LoVo (cell line): ENCODE measurements at regions not wholly inside any gene's neighbourhood (a gene's known extent, or its start where the extent isn't known, plus 50 kb on each side); places are given as distances from the start of the nearest gene placed in this dataset.
"Not testable (repeated sequence)": the region's sequence is repeated elsewhere in the genome, so short reads cannot be mapped to it uniquely, and the experiment has no call there.

Experiments used
- DNase-seq: peaks from one replicate; pipeline ENCODE4 v3.0.0-alpha.2; 2016; ENCODE audit warnings: low spot score

- no peak for DNase-seq
Observed at GRCh38 chr7:51451751-51452476, 135.3 kb upstream of the COBL start.

- DNase-seq, result no peak
Observed at GRCh38 chr7:51450541-51450940, 133.9 kb upstream of the COBL start.

DNA sequence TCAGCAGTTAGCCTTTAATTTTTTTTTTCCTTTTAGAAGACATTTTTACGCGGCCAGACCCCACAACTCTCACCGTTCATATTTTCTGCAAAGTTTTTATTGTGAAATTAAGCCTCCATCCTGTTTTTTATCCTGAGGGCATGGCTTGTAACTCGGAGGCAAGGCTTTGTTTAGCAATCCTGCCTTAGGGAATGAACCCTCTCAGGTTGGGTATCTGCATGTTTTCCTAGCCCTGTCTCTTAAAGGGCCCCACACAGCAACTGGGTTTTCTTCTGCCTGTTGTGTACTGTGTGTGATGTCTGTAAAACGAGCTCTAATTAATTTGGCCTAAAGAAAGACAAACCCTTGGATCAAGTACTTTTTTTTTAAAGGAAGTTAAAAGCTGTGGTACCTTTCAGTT lies 130.2 kb upstream of the COBL start:
- no peak for DNase-seq

- DNase-seq, result no peak
Observed at GRCh38 chr7:51446356-51446755, 129.7 kb upstream of the COBL start.

GRCh38 chr7:51444936-51445335 lies 128.3 kb upstream of the COBL start:
- no peak for DNase-seq

GRCh38 chr7:51430480-51431086 lies 114.0 kb upstream of the COBL start:
- peak; percentile 63 for DNase-seq

DNA sequence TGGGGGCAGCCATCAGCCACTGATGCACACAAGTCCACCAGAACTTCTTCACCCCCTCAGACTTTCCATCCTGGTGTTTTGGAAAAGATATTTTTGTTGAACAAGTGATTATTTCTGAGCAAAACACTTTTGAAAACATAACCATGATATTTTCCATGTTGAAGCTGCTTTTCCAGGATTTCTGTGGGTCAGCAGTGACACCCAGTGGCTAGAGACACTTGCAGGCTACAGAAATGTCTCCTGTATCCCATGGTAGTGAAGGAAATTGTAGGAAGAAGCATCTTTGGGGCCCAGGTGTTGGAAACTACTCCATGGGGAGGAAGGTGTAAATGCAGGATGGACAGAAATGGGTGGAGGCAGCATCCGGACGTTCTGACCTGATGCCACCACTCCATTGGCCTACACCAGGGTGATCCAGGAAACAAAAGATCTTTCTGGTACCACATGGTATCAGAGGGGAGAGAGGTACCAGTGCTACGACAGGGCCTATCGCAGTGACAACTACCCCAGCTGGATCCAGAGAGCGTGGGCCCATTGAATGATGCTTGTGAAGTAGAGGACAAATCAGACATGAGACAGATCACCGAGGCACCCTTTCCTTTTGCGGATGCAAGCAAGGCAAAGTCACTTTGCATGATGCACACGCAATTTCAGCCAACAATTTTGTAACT lies 111.7 kb upstream of the COBL start:
- DNase-seq, result no peak

- DNase-seq, result no peak
Observed at GRCh38 chr7:51426163-51426562, 109.6 kb upstream of the COBL start.

DNA sequence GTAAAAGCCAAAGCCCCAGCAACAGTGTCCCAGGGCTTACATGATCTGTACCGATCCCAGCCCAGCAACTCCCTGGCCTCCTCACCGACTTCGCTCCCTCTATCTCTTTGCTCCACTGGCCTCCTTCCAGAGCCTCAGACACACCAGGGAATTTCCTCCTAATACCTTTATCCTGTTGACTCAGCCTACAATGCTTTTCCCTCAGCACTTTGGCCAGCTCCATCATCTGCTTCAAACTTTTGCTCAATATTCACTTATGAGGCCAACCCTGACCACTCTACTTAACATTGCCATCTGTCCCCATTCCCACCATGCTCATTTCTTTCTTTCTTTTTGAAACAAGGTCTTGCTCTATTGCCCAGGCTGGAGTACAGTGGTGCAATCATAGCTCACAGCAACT lies 93.3 kb upstream of the COBL start:
- not testable (repeated sequence) for DNase-seq

DNA sequence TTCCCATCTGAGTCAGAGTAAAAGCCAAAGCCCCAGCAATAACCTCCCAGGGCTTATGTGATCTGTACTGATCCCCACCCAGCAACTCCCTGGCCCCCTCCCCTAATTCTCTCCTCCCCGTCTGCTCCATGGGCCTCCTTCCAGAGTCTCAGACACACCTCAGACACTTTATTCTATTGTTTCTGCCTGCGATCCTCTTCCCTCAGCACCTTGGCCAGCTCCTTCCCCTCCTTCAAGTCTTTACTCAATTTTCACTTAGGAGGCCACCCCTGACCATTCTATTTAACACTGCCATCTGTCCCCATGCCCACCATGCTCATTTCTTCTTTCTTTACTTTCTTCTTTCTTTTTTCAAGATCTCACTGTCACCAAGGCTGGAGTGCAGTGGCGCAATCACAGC lies 81.0 kb upstream of the COBL start:
- not testable (repeated sequence) for DNase-seq

GRCh38 chr7:51393003-51393402 lies 76.4 kb upstream of the COBL start:
- DNase-seq, result not testable (repeated sequence)

GRCh38 chr7:51389952-51390351 lies 73.3 kb upstream of the COBL start:
- not testable (repeated sequence) for DNase-seq

DNA sequence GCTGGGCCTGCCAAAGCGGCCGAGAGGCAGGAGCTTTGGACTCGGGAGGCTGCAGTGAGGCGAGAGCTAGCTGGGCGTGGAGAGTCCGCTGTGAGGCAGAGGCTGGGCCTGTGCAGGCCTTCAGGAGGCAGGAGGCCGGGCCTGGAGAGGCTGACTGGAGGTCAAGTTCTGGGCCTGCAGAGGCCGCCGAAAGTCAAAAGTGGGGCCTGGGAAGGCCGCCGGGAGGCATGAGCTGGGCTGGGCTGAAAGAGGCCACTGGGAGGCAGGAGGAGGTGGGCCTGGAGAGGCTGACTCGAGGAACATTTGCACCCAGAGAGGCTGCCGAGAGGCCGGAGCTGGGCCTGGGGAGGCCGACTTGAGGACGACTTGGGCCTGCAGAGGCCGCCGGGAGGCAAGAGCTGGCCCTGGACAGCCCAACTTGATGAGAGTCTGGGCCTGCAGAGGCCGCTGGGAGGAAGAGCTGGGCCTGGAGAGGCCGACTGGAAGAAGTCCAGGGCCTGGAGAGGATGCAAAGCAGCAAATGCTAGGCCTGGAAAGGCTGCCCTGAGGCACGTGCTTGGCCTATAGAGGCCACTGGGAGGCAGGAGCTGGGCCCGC lies 72.7 kb upstream of the COBL start:
- DNase-seq, result not testable (repeated sequence)

DNA sequence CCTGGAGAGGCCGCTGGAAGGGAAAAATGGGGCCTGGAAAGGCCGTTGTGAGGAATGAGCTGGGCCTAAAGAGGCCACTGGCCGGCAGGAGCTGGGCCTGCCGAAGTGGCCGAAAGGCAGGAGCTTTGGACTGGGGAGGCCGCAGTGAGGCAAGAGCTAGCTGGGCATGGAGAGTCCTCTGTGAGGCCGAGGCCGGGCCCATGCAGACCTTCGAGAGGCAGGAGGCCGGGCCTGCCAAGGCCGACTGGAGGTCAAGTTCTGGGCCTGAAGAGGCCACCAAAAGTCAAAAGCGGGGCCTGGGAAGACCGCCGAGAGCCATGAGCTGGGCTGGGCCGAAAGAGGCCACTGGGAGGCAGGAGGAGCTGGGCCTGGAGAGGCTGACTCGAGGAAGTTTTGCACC lies 71.6 kb upstream of the COBL start:
- DNase-seq, result not testable (repeated sequence)

GRCh38 chr7:51386806-51387568 lies 70.4 kb upstream of the COBL start:
- DNase-seq, result not testable (repeated sequence)

GRCh38 chr7:51386184-51386583 lies 69.6 kb upstream of the COBL start:
- not testable (repeated sequence) for DNase-seq

GRCh38 chr7:51382243-51382642 lies 65.6 kb upstream of the COBL start:
- DNase-seq, result not testable (repeated sequence)

DNA sequence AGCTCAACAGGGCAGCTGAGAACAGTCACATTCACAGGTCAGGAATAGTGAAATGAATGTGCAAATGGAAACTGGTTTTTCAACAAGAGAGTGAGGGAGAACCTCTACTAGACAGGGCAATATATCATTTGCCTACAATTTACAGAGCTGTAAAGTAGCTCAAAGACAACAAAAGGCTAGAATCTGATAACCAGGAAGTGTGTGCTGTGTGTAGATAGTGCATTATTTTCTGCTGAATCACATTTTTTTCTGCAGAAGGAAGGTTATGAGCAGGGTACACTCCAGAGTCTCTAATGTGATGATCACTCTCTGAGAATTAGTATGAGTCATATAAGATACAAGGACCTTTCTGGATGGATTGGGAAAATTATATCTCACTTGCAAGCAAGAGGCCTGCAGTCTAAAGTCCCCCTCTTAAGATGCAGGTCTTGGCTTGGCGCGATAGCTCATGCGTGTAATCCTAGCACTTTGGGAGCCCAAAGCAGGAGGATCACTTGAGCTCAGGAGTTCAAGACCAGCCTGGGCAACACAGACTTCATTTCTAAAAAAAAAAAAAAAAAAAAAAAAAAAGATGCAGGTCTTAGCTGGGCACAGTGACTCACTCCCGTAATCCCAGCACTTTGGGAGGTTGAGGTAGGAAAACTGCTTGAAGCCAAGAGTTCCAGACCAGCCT lies 59.9 kb upstream of the COBL start:
- DNase-seq, result peak; percentile 81

DNA sequence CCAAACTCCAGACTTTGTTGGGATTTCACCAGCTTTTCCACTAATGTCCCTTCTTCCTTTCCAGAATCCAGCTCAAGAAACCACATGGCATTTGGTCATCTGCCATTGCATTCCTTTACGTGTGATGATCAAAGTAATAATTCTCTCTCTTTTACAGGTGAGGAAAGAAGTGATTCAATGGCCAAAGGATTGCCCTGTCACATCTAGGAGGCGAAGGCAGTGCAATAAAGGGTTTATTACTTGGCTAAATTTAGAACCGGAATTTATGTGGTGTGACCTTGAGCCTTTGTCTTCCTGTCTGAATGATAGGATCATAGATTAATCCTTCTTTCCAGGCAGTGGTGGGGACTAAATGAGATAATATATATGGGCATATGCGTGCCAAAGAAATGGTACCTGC lies 58.3 kb upstream of the COBL start:
- peak; percentile 61 for DNase-seq

DNA sequence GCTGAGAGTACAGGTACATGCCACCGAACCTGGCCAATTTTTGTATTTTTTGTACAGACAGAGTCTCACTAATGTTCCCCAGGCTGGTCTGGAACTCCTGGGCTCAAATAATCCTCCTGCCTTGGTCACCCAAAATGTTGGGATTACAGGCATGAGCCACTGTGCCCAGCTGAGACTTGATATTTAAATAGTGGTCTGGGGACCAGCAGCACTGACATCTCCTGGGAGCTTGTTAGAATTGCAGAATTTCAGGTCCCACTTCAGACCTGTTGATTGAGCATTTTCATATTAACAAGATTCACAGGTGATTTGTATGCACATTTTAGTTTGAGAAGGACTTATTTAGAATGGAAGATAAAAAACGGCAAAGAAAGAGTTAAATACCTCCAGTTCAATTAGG lies 57.0 kb upstream of the COBL start:
- not testable (repeated sequence) for DNase-seq

- DNase-seq, result peak; percentile 39
Observed at GRCh38 chr7:51369746-51370145, 53.1 kb upstream of the COBL start.

DNA sequence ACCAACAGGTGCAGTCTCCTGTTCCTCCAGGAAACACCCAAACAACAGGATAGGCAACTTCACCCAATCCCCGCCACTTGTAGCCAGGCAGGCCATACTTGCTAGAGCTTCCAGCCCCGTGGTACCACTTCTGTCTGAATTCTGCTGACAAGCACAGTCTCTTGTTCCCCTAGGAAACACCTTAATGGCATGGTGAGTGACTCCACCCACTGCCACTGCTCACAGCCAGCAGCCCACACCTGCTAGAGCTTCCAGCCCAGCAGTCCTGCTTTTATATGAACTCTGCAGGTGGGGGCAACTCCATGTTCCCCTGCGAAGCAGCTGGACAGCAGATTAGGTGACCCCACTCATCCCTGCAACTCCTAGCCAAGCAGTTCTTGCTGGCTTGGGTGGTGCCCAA lies 52.6 kb upstream of the COBL start:
- not testable (repeated sequence) for DNase-seq
